HCT116 (cell line): ENCODE measurements at regions not wholly inside any gene's neighbourhood (a gene's known extent, or its start where the extent isn't known, plus 50 kb on each side); places are given as distances from the start of the nearest gene placed in this dataset.

Experiments
- ATAC-seq: fragments of 200-7000 bp; cut with Tn5 transposase; 2 replicates; pipeline ENCODE4 v1.9.1; 2020; ENCODE audit warnings: mild to moderate bottlenecking, moderate library complexity
- BruUV-seq: library from RNA; stranded (reverse); fragments of 400-500 nt; replicated peaks from 2 replicates; lab custom pipeline; 2021; lab: Mats Ljungman, UMichigan
- CTCF ChIA-PET: fragments of 300-600 bp; sonication (Branson Sonifier 250); formaldehyde crosslinking; loops from one replicate; lab custom pipeline; 2021; ENCODE audit warnings: antibody characterized with exemption; lab: Charles Lee
- POLR2A ChIA-PET: fragments of 300-600, 350-600 bp; sonication (Branson Sonifier 250); formaldehyde crosslinking; loops from one replicate; lab custom pipeline; 2021; ENCODE audit warnings: antibody characterized with exemption; lab: Charles Lee
- RAD21 ChIA-PET, 2 experiments: fragments of 300-600 bp; sonication (Branson Sonifier 250); formaldehyde crosslinking; loops; one replicate each; lab custom pipeline; 2023; ENCODE audit warnings: low total read pairs in 2 of 2; ENCODE audit not compliant: uncharacterized antibody in 2 of 2, unreplicated experiment in 2 of 2, low non-redundant PET in 1 of 2; lab: Charles Lee
- DNase-seq: peaks from one replicate; pipeline ENCODE4 v3.0.0-alpha.2; 2010; ENCODE audit warnings: low read depth, low spot score
- H2AFZ ChIP-seq: fragments of 200-600 bp; shearing (Covaris generic), sonication (generic); 2 replicates; pipeline ENCODE4 v1.6.1; 2017; ENCODE audit warnings: low read depth, mixed run types, mixed read lengths, antibody characterized with exemption, low read length; ENCODE audit not compliant: poor library complexity, severe bottlenecking
- H3K27ac ChIP-seq: 2 replicates; pipeline ENCODE4 v1.5.1; 2012; ENCODE audit warnings: low read depth, low read length
- H3K27me3 ChIP-seq: fragments of 200-600 bp; sonication (generic); 2 replicates; pipeline ENCODE4 v1.6.1; 2016; ENCODE audit warnings: mixed run types, low read length, mixed read lengths; ENCODE audit not compliant: insufficient read depth
- H3K36me3 ChIP-seq, 2 experiments: fragments of 200-500 bp in 1 of 2; fragments of 200-600 bp in 1 of 2; sonication (Bioruptor generic) in 1 of 2; sonication (generic) in 1 of 2; 2 replicates each; pipeline versions ENCODE4 v1.5.1 to v1.6.1; 2014 to 2016; ENCODE audit warnings: low read length in 2 of 2, inconsistent platforms in 1 of 2, mixed read lengths in 1 of 2, mixed run types in 1 of 2; ENCODE audit not compliant: insufficient read depth in 2 of 2, control insufficient read depth in 1 of 2
- H3K4me1 ChIP-seq, 2 experiments: fragments of 200-600 bp in 1 of 2; sonication (generic) in 1 of 2; 2 replicates each; pipeline versions ENCODE4 v1.5.1 to v1.6.1; 2012 to 2017; ENCODE audit warnings: low read length in 2 of 2, inconsistent platforms in 1 of 2, mild to moderate bottlenecking in 1 of 2, mixed read lengths in 1 of 2, mixed run types in 1 of 2, moderate library complexity in 1 of 2; ENCODE audit not compliant: insufficient read depth in 2 of 2, control insufficient read depth in 1 of 2
- H3K4me2 ChIP-seq: fragments of 200-600 bp; sonication (generic); 2 replicates; pipeline ENCODE4 v1.6.1; 2017; ENCODE audit warnings: mixed run types, low read length, mixed read lengths
- H3K4me3 ChIP-seq, 2 experiments: fragments of 200-600 bp in 1 of 2; sonication (generic) in 1 of 2; replicated peaks in 1 of 2; 2 replicates each; pipeline ENCODE4 v1.5.1; 2011 to 2016; ENCODE audit warnings: low read length in 2 of 2, control low read depth in 1 of 2, low read depth in 1 of 2, mild to moderate bottlenecking in 1 of 2, mixed read lengths in 1 of 2, mixed run types in 1 of 2
- H3K79me2 ChIP-seq: fragments of 200-600 bp; sonication (generic); 2 replicates; pipeline ENCODE4 v1.6.1; 2017; ENCODE audit warnings: mild to moderate bottlenecking, mixed run types, low read length, moderate library complexity, mixed read lengths; ENCODE audit not compliant: insufficient read depth
- H3K9ac ChIP-seq: fragments of 200-600 bp; sonication (generic); 2 replicates; pipeline ENCODE4 v1.6.1; 2016; ENCODE audit warnings: low read length, mixed read lengths
- H3K9me2 ChIP-seq: fragments of 200-600 bp; sonication (generic), shearing (Covaris generic); 2 replicates; pipeline ENCODE4 v1.6.1; 2017; ENCODE audit warnings: mixed run types, mild to moderate bottlenecking, moderate library complexity; ENCODE audit not compliant: insufficient read depth
- H3K9me3 ChIP-seq, 2 experiments: fragments of 200-500 bp in 1 of 2; fragments of 200-600 bp in 1 of 2; sonication (Bioruptor generic) in 1 of 2; sonication (generic) in 1 of 2; 2 replicates each; pipeline ENCODE4 v1.6.1; 2014 to 2017; ENCODE audit warnings: low read length in 2 of 2, mixed read lengths in 2 of 2, inconsistent platforms in 1 of 2, low read depth in 1 of 2, mild to moderate bottlenecking in 1 of 2, mixed run types in 1 of 2, moderate library complexity in 1 of 2; ENCODE audit not compliant: control insufficient read depth in 1 of 2, insufficient read depth in 1 of 2
- H4K20me1 ChIP-seq: fragments of 200-600 bp; sonication (generic), shearing (Covaris generic); 2 replicates; pipeline ENCODE4 v1.6.1; 2017; ENCODE audit warnings: mixed run types, mild to moderate bottlenecking, moderate library complexity; ENCODE audit not compliant: insufficient read depth
- ATF3 ChIP-seq: IDR thresholded peaks from 2 replicates; pipeline ENCODE4 v1.6.1; 2012
- CBX3 ChIP-seq: IDR thresholded peaks from 2 replicates; pipeline ENCODE4 v1.6.1; 2012; ENCODE audit warnings: low read depth
- CEBPB ChIP-seq: IDR thresholded peaks from 2 replicates; pipeline ENCODE4 v1.6.1; 2012; ENCODE audit warnings: low read depth
- ELF1 ChIP-seq: IDR thresholded peaks from 2 replicates; pipeline ENCODE4 v1.6.1; 2012; ENCODE audit warnings: low read depth, borderline replicate concordance
- EZH2phosphoT487 ChIP-seq: fragments of 200-600 bp; IDR thresholded peaks from 2 replicates; pipeline ENCODE4 v1.6.1; 2018; ENCODE audit warnings: antibody characterized with exemption, borderline replicate concordance
- JUND ChIP-seq: IDR thresholded peaks from 2 replicates; pipeline ENCODE4 v1.6.1; 2012
- POLR2A ChIP-seq: IDR thresholded peaks from 2 replicates; pipeline ENCODE4 v1.7.0; 2011; ENCODE audit warnings: borderline replicate concordance; ENCODE audit not compliant: insufficient read depth, insufficient read length; ENCODE audit errors: extremely low read depth
- SIN3A ChIP-seq: IDR thresholded peaks from 2 replicates; pipeline ENCODE4 v1.6.1; 2012; ENCODE audit warnings: low read depth
- SRF ChIP-seq: IDR thresholded peaks from 2 replicates; pipeline ENCODE4 v1.6.1; 2012; ENCODE audit warnings: low read depth
- YY1 ChIP-seq: IDR thresholded peaks from 2 replicates; pipeline ENCODE4 v1.6.1; 2011; ENCODE audit warnings: low read length, low read depth, moderate library complexity, mild to moderate bottlenecking; ENCODE audit not compliant: insufficient replicate concordance; ENCODE audit errors: extremely low read depth
- ZFX ChIP-seq: fragments of 450-650 bp; IDR thresholded peaks from 2 replicates; pipeline ENCODE4 v1.6.1; 2017
- intact Hi-C: fragments of 100-400 bp; cut with micrococcal nuclease; formaldehyde crosslinking; loops from 2 replicates; pipeline ENCODE4 v1.10.0; 2022
- TF ChIP-seq, protein P1 (sequence below): IDR thresholded peaks from 2 replicates; pipeline ENCODE4 v1.6.1; 2011; ENCODE audit warnings: mild to moderate bottlenecking, low read length, moderate library complexity; ENCODE audit not compliant: insufficient replicate concordance; ENCODE audit errors: extremely low read depth

DNA sequence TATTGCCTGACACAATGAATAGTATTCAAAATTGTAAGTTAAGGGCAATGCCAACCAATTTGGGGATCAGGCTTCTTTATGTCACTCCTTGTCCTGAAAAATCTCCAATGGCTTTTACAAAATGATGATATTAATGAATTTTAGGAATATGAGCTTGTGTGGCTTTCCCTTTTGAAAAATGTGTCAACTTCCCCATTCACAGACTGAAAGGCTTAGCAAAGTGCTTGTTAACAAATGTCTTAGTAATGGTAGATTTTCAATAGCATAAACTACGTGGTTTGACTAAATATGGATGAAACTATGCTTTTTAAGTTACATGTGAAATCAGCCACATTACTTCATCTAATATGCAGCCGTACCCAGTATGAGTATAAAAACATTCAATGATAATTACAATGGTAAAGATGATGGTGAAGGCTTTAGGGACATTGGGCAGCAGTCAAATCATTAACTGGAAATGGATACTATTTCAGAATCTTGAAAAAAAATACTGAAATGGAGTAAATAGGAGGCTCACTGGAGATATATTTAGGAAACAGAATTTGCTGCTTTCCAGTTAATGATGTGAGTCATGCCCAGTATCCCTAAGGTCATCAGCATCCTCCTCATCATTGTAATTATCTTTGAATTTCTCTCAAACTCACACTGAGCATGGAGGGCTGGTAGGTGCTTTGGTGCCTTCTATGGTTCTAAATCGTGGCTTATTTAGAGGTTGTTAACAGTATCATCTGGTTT lies 113.3 kb upstream of the ZNF608 start:
- Histone ChIP-seq H3K4me1 (no peaks in the 10 kb centered on the region), H2AFZ (no peak overlapping the region), H3K9me3 (no peaks in the 10 kb centered on the region), H3K4me3 (no peak overlapping the region), H3K36me3 (no peaks in the 10 kb centered on the region), H4K20me1 (no peaks in the 10 kb centered on the region), H3K79me2 (no peaks in the 10 kb centered on the region), H3K9me2 (no peaks in the 10 kb centered on the region)
- ChIA-PET POLR2A (no interaction called here), CTCF (no interaction called here)
- no TSS peak for BruUV-seq
- TF ChIP-seq CBX3 (no peak), POLR2A (no peak), ELF1 (no peak), EZH2phosphoT487 (no peak), ATF3 (no peak), SIN3A (no peak), ZFX (no peak), SRF (no peak), YY1 (no peak), JUND (no peak), CEBPB (no peak)
- TF ChIP-seq, protein P1, sequence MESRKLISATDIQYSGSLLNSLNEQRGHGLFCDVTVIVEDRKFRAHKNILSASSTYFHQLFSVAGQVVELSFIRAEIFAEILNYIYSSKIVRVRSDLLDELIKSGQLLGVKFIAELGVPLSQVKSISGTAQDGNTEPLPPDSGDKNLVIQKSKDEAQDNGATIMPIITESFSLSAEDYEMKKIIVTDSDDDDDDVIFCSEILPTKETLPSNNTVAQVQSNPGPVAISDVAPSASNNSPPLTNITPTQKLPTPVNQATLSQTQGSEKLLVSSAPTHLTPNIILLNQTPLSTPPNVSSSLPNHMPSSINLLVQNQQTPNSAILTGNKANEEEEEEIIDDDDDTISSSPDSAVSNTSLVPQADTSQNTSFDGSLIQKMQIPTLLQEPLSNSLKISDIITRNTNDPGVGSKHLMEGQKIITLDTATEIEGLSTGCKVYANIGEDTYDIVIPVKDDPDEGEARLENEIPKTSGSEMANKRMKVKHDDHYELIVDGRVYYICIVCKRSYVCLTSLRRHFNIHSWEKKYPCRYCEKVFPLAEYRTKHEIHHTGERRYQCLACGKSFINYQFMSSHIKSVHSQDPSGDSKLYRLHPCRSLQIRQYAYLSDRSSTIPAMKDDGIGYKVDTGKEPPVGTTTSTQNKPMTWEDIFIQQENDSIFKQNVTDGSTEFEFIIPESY = no peak
- TF ChIP-seq, all 23 proteins: peak for 0
- no peak overlapping the region for H3K27ac ChIP-seq
- H3K9ac ChIP-seq = no peak overlapping the region
- RAD21 ChIA-PET = no interaction called here
- DNase-seq = no peak
- no peak for ATAC-seq
- no peak overlapping the region for H3K4me2 ChIP-seq
- intact Hi-C loops = no loop called here
- no peaks in the 10 kb centered on the region for H3K27me3 ChIP-seq
